GM12878 (cell line): ENCODE measurements at regions not wholly inside any gene's neighbourhood (a gene's known extent, or its start where the extent isn't known, plus 50 kb on each side); places are given as distances from the start of the nearest gene placed in this dataset.

Experiments used
- ATAC-seq: fragments of 200-7000 bp; cut with Tn5 transposase; 3 replicates; pipeline ENCODE4 v1.9.1; 2020; ENCODE audit warnings: mild to moderate bottlenecking, moderate library complexity
- BruUV-seq: library from RNA; stranded (reverse); fragments of 400-500 nt; replicated peaks from 2 replicates; lab custom pipeline; 2021; lab: Mats Ljungman, UMichigan
- CTCF ChIA-PET: fragments of 300-600 bp; sonication (Branson Sonifier 250); formaldehyde crosslinking; extraction: SDS; loops from one replicate; lab custom pipeline; 2021; ENCODE audit warnings: inconsistent platforms; lab: Yijun Ruan, JAX
- POLR2A ChIA-PET: fragments of 350-600 bp; formaldehyde crosslinking; extraction: SDS; loops from one replicate; lab custom pipeline; 2021; ENCODE audit warnings: inconsistent platforms; lab: Charles Lee
- RAD21 ChIA-PET: fragments of 300-600 bp; sonication (Branson Sonifier 250); formaldehyde crosslinking; loops from one replicate; lab custom pipeline; 2023; ENCODE audit warnings: antibody characterized with exemption; ENCODE audit not compliant: unreplicated experiment; lab: Charles Lee
- SMC1A ChIA-PET: fragments of 300-600 bp; sonication (Branson Sonifier 250); formaldehyde crosslinking; loops from one replicate; lab custom pipeline; 2023; ENCODE audit not compliant: unreplicated experiment, uncharacterized antibody; lab: Charles Lee
- DNase-seq: peaks from one replicate; pipeline ENCODE4 v3.0.0-alpha.2; 2011; ENCODE audit warnings: low read depth, low spot score
- FAIRE-seq: peaks from 3 replicates; lab custom pipeline; 2011; peaks lifted over from hg19 to GRCh38; lab: Jason Lieb, UNC
- H2AFZ ChIP-seq: 2 replicates; pipeline ENCODE4 v1.6.0; 2011; ENCODE audit warnings: low read depth, low read length, control low read depth; ENCODE audit not compliant: control insufficient read depth
- H3K27ac ChIP-seq: 2 replicates; pipeline ENCODE4 v1.5.1; 2011; ENCODE audit warnings: control low read depth; ENCODE audit not compliant: control insufficient read depth, insufficient read depth
- H3K27me3 ChIP-seq, 2 experiments: replicated peaks in 1 of 2; 2 replicates each; pipeline versions ENCODE4 v1.6.0 to v1.6.1; 2011; ENCODE audit warnings: low read length in 1 of 2; ENCODE audit not compliant: control insufficient read depth in 2 of 2, insufficient read depth in 2 of 2
- H3K36me3 ChIP-seq, 2 experiments: 2 replicates each; pipeline ENCODE4 v1.5.1; 2011; ENCODE audit warnings: low read length in 1 of 2; ENCODE audit not compliant: control insufficient read depth in 2 of 2, insufficient read depth in 2 of 2
- H3K4me1 ChIP-seq: 2 replicates; pipeline ENCODE4 v1.6.1; 2011; ENCODE audit warnings: mild to moderate bottlenecking, low read length, moderate library complexity, mixed read lengths; ENCODE audit not compliant: control insufficient read depth, insufficient read depth
- H3K4me2 ChIP-seq: 2 replicates; pipeline ENCODE4 v1.6.0; 2011; ENCODE audit warnings: control low read depth; ENCODE audit not compliant: control insufficient read depth, insufficient read depth
- H3K4me3 ChIP-seq: fragments of 200-600 bp; sonication (generic); 2 replicates; pipeline ENCODE4 v1.5.1; 2016
- H3K79me2 ChIP-seq: 2 replicates; pipeline ENCODE4 v1.6.0; 2011; ENCODE audit warnings: low read length; ENCODE audit not compliant: control insufficient read depth, insufficient read depth
- H3K9ac ChIP-seq: 2 replicates; pipeline ENCODE4 v1.8.0; 2011; ENCODE audit warnings: low read length, control low read depth, mixed read lengths; ENCODE audit not compliant: control insufficient read depth, insufficient read depth
- H3K9me3 ChIP-seq: replicated peaks from 3 replicates; pipeline ENCODE4 v1.5.1; 2011; ENCODE audit warnings: mild to moderate bottlenecking, low read length; ENCODE audit not compliant: control insufficient read depth, insufficient read depth
- H4K20me1 ChIP-seq: 2 replicates; pipeline ENCODE4 v1.6.0; 2011; ENCODE audit not compliant: control insufficient read depth, insufficient read depth
- ATF7 ChIP-seq: fragments of 450-650 bp; IDR thresholded peaks from 2 replicates; pipeline ENCODE4 v1.6.1; 2016; ENCODE audit warnings: low read depth, mild to moderate bottlenecking
- BCL11A ChIP-seq: IDR thresholded peaks from 2 replicates; pipeline ENCODE4 v1.6.1; 2011; ENCODE audit warnings: low read depth, low read length
- CHD4 ChIP-seq: fragments of 200-600 bp; sonication (generic); IDR thresholded peaks from 2 replicates; pipeline ENCODE4 v1.6.1; 2016; ENCODE audit warnings: mild to moderate bottlenecking
- CREM ChIP-seq: IDR thresholded peaks from 2 replicates; pipeline ENCODE4 v1.6.1; 2014; ENCODE audit warnings: antibody characterized with exemption, low read depth
- DPF2 ChIP-seq: fragments of 450-650 bp; IDR thresholded peaks from 2 replicates; pipeline ENCODE4 v1.6.1; 2017; ENCODE audit warnings: mild to moderate bottlenecking
- E4F1 ChIP-seq: fragments of 450-650 bp; IDR thresholded peaks from 2 replicates; pipeline ENCODE4 v1.6.1; 2018; ENCODE audit warnings: borderline replicate concordance, mild to moderate bottlenecking; ENCODE audit not compliant: partially characterized antibody
- ELK1 ChIP-seq: IDR thresholded peaks from 2 replicates; pipeline ENCODE4 v1.6.1; 2012; ENCODE audit warnings: low read depth, low read length, improper control_type of control experiment
- FOXM1 ChIP-seq: IDR thresholded peaks from 2 replicates; pipeline ENCODE4 v1.6.1; 2012; ENCODE audit warnings: low read depth, mild to moderate bottlenecking, inconsistent platforms, low read length, moderate library complexity
- MAX ChIP-seq: IDR thresholded peaks from 2 replicates; pipeline ENCODE4 v1.6.1; 2012; ENCODE audit warnings: low read depth, low read length, improper control_type of control experiment
- MEF2A ChIP-seq: IDR thresholded peaks from 2 replicates; pipeline ENCODE4 v1.6.1; 2011; ENCODE audit warnings: low read depth, mild to moderate bottlenecking, low read length, moderate library complexity; ENCODE audit not compliant: insufficient read depth
- MTA3 ChIP-seq: IDR thresholded peaks from 2 replicates; pipeline ENCODE4 v1.6.1; 2012; ENCODE audit warnings: low read length, inconsistent platforms, borderline replicate concordance
- NBN ChIP-seq: fragments of 450-650 bp; IDR thresholded peaks from 2 replicates; pipeline ENCODE4 v1.6.1; 2016
- NFYA ChIP-seq: IDR thresholded peaks from 2 replicates; pipeline ENCODE4 v1.6.1; 2011; ENCODE audit warnings: low read depth, mild to moderate bottlenecking, low read length, improper control_type of control experiment, borderline replicate concordance
- SMC3 ChIP-seq: IDR thresholded peaks from 2 replicates; pipeline ENCODE4 v1.6.1; 2011; ENCODE audit warnings: low read length, improper control_type of control experiment, borderline replicate concordance
- TAF1 ChIP-seq: IDR thresholded peaks from 2 replicates; pipeline ENCODE4 v1.6.1; 2011; ENCODE audit warnings: mild to moderate bottlenecking, low read depth, low read length, borderline replicate concordance
- TARDBP ChIP-seq: IDR thresholded peaks from 2 replicates; pipeline ENCODE4 v1.6.1; 2016; ENCODE audit warnings: borderline replicate concordance
- USF1 ChIP-seq: IDR thresholded peaks from 2 replicates; pipeline ENCODE4 v1.6.1; 2011; ENCODE audit warnings: borderline replicate concordance, low read depth, mild to moderate bottlenecking, moderate library complexity, mixed read lengths, low read length; ENCODE audit not compliant: insufficient read depth; ENCODE audit errors: extremely low read length
- ZNF207 ChIP-seq: fragments of 450-650 bp; IDR thresholded peaks from 2 replicates; pipeline ENCODE4 v1.6.1; 2014; ENCODE audit warnings: antibody characterized with exemption, mild to moderate bottlenecking, borderline replicate concordance
- ZNF274 ChIP-seq: IDR thresholded peaks from one replicate; pipeline ENCODE4 v1.8.0; 2011; ENCODE audit not compliant: insufficient read length, insufficient read depth
- ZNF384 ChIP-seq: IDR thresholded peaks from 2 replicates; pipeline ENCODE4 v1.6.1; 2012; ENCODE audit warnings: low read depth, mild to moderate bottlenecking, low read length, improper control_type of control experiment, borderline replicate concordance
- ZNF622 ChIP-seq: fragments of 450-650 bp; IDR thresholded peaks from 2 replicates; pipeline ENCODE4 v1.6.1; 2017; ENCODE audit warnings: mild to moderate bottlenecking, inconsistent platforms
- WGBS: methylation state at CpG from one replicate; pipeline ENCODE4 v1.1.6; 2016; ENCODE audit warnings: low lambda C conversion rate; ENCODE audit not compliant: insufficient replicate concordance, insufficient coverage; ENCODE audit errors: missing lambda C conversion rate; 5-methylcytosine and 5-hydroxymethylcytosine counted together
- in situ Hi-C: fragments of 300-500 bp; cut with MboI; formaldehyde crosslinking; loops from 9 replicates; pipeline ENCODE4 v1.14.3; 2018; ENCODE audit warnings: mixed read lengths
- intact Hi-C: fragments of 100-400 bp; cut with micrococcal nuclease; formaldehyde crosslinking; loops from one replicate; pipeline ENCODE4 v1.14.2; 2022; ENCODE audit not compliant: unreplicated experiment

GRCh38 chr7:26925768-26926167 lies 61.4 kb upstream of the SKAP2 start (continued):
- TF ChIP-seq ELK1 = no peak
- no peak for TF ChIP-seq BCL11A
- TF ChIP-seq CREM = no peak
- TF ChIP-seq ZNF274 = no peak
- TF ChIP-seq NFYA = no peak
- no peak for TF ChIP-seq TARDBP
- TF ChIP-seq DPF2 = no peak
- no peak for TF ChIP-seq NBN
- TF ChIP-seq MTA3 = no peak

GRCh38 chr7:26924149-26924767 lies 59.9 kb upstream of the SKAP2 start:
- H3K79me2 ChIP-seq = no peaks in the 10 kb centered on the region
- ChIA-PET RAD21 (no interaction called here), SMC1A (no interaction called here), POLR2A (no interaction called here), CTCF (interaction anchor here (1.1 kb wide), 1 partner anchor 36 kb away, joined by 3 read pairs; no protein-coding TSS in a partner anchor)
- no peak overlapping the region for H2AFZ ChIP-seq
- FAIRE-seq (no peak), ATAC-seq (no peak), DNase-seq (no peak)
- H4K20me1 ChIP-seq = no peaks in the 10 kb centered on the region
- no TSS peak for BruUV-seq
- peaks cover 0 to 6% of the 10 kb centered on the region in 2 experiments; a peak in 1 of 4 replicates for H3K27me3 ChIP-seq
- H3K9me3 ChIP-seq = no peaks in the 10 kb centered on the region
- in situ Hi-C loops (no loop called here), intact Hi-C loops (no loop called here)
- no peak overlapping the region for H3K4me2 ChIP-seq
- no peaks in the 10 kb centered on the region for H3K4me1 ChIP-seq
- no peaks in the 10 kb centered on the region for H3K36me3 ChIP-seq
- H3K4me3 ChIP-seq = no peak overlapping the region
- WGBS = 13% methylated on average over 2 of the region's 2 CpGs
- no peak overlapping the region for H3K27ac ChIP-seq
- H3K9ac ChIP-seq = no peak overlapping the region
- no peak for TF ChIP-seq ATF7
- TF ChIP-seq MEF2A = no peak
- TF ChIP-seq ZNF622 = no peak
- no peak for TF ChIP-seq CHD4
- no peak for TF ChIP-seq FOXM1
- no peak for TF ChIP-seq USF1
- TF ChIP-seq ZNF207 = no peak
- no peak for TF ChIP-seq E4F1
- no peak for TF ChIP-seq TAF1
- no peak for TF ChIP-seq ZNF384
- no peak for TF ChIP-seq SMC3
- no peak for TF ChIP-seq MAX
